GM18873 (cell line): ENCODE measurements at regions not wholly inside any gene's neighbourhood (a gene's known extent, or its start where the extent isn't known, plus 50 kb on each side); places are given as distances from the start of the nearest gene placed in this dataset.

ENCODE experiments used
- ATAC-seq: cut with Tn5 transposase; IDR thresholded peaks from one replicate; pipeline ENCODE4 v1.9.1; 2021; ENCODE audit warnings: mild to moderate bottlenecking, moderate library complexity, moderate number of reproducible peaks; ENCODE audit not compliant: unreplicated experiment, low FRiP score

- ATAC-seq = no peak
Measured at GRCh38 chr2:167400546-167400945, 512.3 kb downstream of the XIRP2 start.

- no peak for ATAC-seq
Measured at GRCh38 chr2:167398873-167399272, 510.6 kb downstream of the XIRP2 start.

- ATAC-seq = no peak
Measured at GRCh38 chr2:167388901-167389300, 500.6 kb downstream of the XIRP2 start.

GRCh38 chr2:167388497-167388896 lies 500.2 kb downstream of the XIRP2 start:
- ATAC-seq = no peak

GRCh38 chr2:167386694-167387093 lies 498.4 kb downstream of the XIRP2 start:
- no peak for ATAC-seq

- no peak for ATAC-seq
Measured at GRCh38 chr2:167383610-167384194, 495.4 kb downstream of the XIRP2 start.

- ATAC-seq = no peak
Measured at GRCh38 chr2:167381349-167381748, 493.1 kb downstream of the XIRP2 start.

- ATAC-seq = no peak
Measured at GRCh38 chr2:167380555-167380954, 492.3 kb downstream of the XIRP2 start.

- ATAC-seq = no peak
Measured at GRCh38 chr2:167380094-167380493, 491.8 kb downstream of the XIRP2 start.

GRCh38 chr2:167369083-167369482 lies 480.8 kb downstream of the XIRP2 start:
- no peak for ATAC-seq

GRCh38 chr2:167368371-167368770 lies 480.1 kb downstream of the XIRP2 start:
- no peak for ATAC-seq

- no peak for ATAC-seq
Measured at GRCh38 chr2:167365216-167365615, 476.9 kb downstream of the XIRP2 start.

- ATAC-seq = no peak
Measured at GRCh38 chr2:167361426-167361825, 473.1 kb downstream of the XIRP2 start.

GRCh38 chr2:167355821-167356220 lies 467.5 kb downstream of the XIRP2 start:
- no peak for ATAC-seq

- no peak for ATAC-seq
Measured at GRCh38 chr2:167353605-167354280, 465.5 kb downstream of the XIRP2 start.

- no peak for ATAC-seq
Measured at GRCh38 chr2:167345559-167345958, 457.3 kb downstream of the XIRP2 start.

- no peak for ATAC-seq
Measured at GRCh38 chr2:167342769-167343168, 454.5 kb downstream of the XIRP2 start.

- no peak for ATAC-seq
Measured at GRCh38 chr2:167340322-167340721, 452.0 kb downstream of the XIRP2 start.

GRCh38 chr2:167336213-167336612 lies 447.9 kb downstream of the XIRP2 start:
- no peak for ATAC-seq

GRCh38 chr2:167335541-167335992 lies 447.3 kb downstream of the XIRP2 start:
- no peak for ATAC-seq

GRCh38 chr2:167334146-167334742 lies 446.0 kb downstream of the XIRP2 start:
- no peak for ATAC-seq

GRCh38 chr2:167333245-167333644 lies 445.0 kb downstream of the XIRP2 start:
- no peak for ATAC-seq
